HEK293T (cell line): ENCODE measurements at regions not wholly inside any gene's neighbourhood (a gene's known extent, or its start where the extent isn't known, plus 50 kb on each side); places are given as distances from the start of the nearest gene placed in this dataset.

Experiments used
- BHLHE40 ChIP-seq: fragments of 450-650 bp; IDR thresholded peaks from 2 replicates; pipeline ENCODE4 v1.6.1; 2016; ENCODE audit warnings: mild to moderate bottlenecking, moderate library complexity, borderline replicate concordance
- FOXA1 ChIP-seq: fragments of 450-650 bp; IDR thresholded peaks from 2 replicates; pipeline ENCODE4 v1.6.1; 2016; ENCODE audit warnings: mild to moderate bottlenecking
- FOXK2 ChIP-seq: fragments of 450-650 bp; IDR thresholded peaks from 2 replicates; pipeline ENCODE4 v1.6.1; 2016; ENCODE audit warnings: mild to moderate bottlenecking
- FOXM1 ChIP-seq: fragments of 450-650 bp; IDR thresholded peaks from 2 replicates; pipeline ENCODE4 v1.6.1; 2017; ENCODE audit warnings: mild to moderate bottlenecking, borderline replicate concordance
- HDGF ChIP-seq: fragments of 450-650 bp; IDR thresholded peaks from 2 replicates; pipeline ENCODE4 v1.6.1; 2017; ENCODE audit warnings: antibody characterized with exemption, borderline replicate concordance
- NFRKB ChIP-seq: fragments of 450-650 bp; IDR thresholded peaks from 2 replicates; pipeline ENCODE4 v1.6.1; 2016; ENCODE audit warnings: mild to moderate bottlenecking, moderate library complexity
- SP1 ChIP-seq: fragments of 450-650 bp; IDR thresholded peaks from 2 replicates; pipeline ENCODE4 v1.6.1; 2017
- SUZ12 ChIP-seq: fragments of 450-650 bp; IDR thresholded peaks from 2 replicates; pipeline ENCODE4 v1.6.1; 2016; ENCODE audit warnings: mild to moderate bottlenecking
- TARDBP ChIP-seq: fragments of 450-650 bp; IDR thresholded peaks from 2 replicates; pipeline ENCODE4 v1.6.1; 2016
- TF ChIP-seq, protein P1 (sequence below): fragments of 450-650 bp; IDR thresholded peaks from 2 replicates; pipeline ENCODE4 v1.6.1; 2016

DNA sequence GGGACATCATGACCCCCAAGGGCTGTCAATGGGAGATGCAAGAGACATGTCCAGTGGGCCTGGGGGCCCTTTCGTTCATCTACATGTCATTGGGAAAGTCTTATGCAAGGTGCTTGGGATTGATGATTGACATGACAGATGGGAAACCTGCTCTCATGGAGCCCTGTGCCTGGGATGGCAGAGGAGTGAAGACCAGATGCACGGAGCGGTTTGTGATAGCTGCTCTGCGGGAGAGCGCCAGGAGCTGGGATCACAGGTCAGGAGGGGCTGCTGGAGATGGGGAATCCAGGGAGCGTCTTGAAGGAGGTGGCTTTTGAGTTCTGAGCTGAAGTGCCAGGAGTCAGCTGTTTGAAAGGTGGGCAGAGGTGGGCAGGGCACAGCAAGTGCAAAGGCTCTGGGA is 104.3 kb downstream of the FGF18 start:
- TF ChIP-seq HDGF (no peak), FOXK2 (no peak), FOXA1 (no peak), NFRKB (no peak), SP1 (no peak), BHLHE40 (no peak), TARDBP (no peak), FOXM1 (no peak), SUZ12 (no peak)
- TF ChIP-seq, protein P1, sequence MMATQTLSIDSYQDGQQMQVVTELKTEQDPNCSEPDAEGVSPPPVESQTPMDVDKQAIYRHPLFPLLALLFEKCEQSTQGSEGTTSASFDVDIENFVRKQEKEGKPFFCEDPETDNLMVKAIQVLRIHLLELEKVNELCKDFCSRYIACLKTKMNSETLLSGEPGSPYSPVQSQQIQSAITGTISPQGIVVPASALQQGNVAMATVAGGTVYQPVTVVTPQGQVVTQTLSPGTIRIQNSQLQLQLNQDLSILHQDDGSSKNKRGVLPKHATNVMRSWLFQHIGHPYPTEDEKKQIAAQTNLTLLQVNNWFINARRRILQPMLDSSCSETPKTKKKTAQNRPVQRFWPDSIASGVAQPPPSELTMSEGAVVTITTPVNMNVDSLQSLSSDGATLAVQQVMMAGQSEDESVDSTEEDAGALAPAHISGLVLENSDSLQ = no peak
